Gastrocnemius medialis (tissue), 4 donors: ENCODE measurements at regions not wholly inside any gene's neighbourhood (a gene's known extent, or its start where the extent isn't known, plus 50 kb on each side); places are given as distances from the start of the nearest gene placed in this dataset.

Experiments used
- ATAC-seq, 2 donors: fragments of 150-250 bp; one replicate each; pipeline ENCODE4 v1.9.1; 2016
- DNase-seq, 2 donors: peaks; one replicate each; pipeline ENCODE4 v3.0.0-alpha.2; 2019
- H3K27ac ChIP-seq, 4 donors: fragments of 200-600 bp; sonication (generic); 1 replicate in 1 of 4; 2 replicates in 3 of 4; pipeline ENCODE4 v1.5.1; 2016 to 2018; ENCODE audit warnings: mild to moderate bottlenecking in 2 of 4, moderate library complexity in 1 of 4
- H3K27me3 ChIP-seq, 3 donors: fragments of 200-600 bp; sonication (generic) in 2 of 3; 1 replicate in 1 of 3; 2 replicates in 2 of 3; pipeline versions ENCODE4 v1.5.1 to v1.6.0; 2016 to 2019; ENCODE audit warnings: mild to moderate bottlenecking in 1 of 3, moderate library complexity in 1 of 3
- H3K36me3 ChIP-seq, 2 donors: fragments of 200-600 bp; sonication (generic) in 1 of 2; one replicate each; pipeline ENCODE4 v1.5.1; 2017 to 2018
- H3K4me1 ChIP-seq, 2 donors: fragments of 200-600 bp; sonication (generic) in 1 of 2; one replicate each; pipeline ENCODE4 v1.5.1; 2016 to 2017; ENCODE audit warnings: mild to moderate bottlenecking in 2 of 2
- H3K4me3 ChIP-seq, 4 donors: fragments of 200-600 bp; sonication (generic) in 3 of 4; 1 replicate in 1 of 4; 2 replicates in 3 of 4; pipeline ENCODE4 v1.5.1; 2016 to 2019; ENCODE audit warnings: mild to moderate bottlenecking in 2 of 4
- H3K9me3 ChIP-seq, 3 donors: fragments of 200-600 bp; sonication (generic) in 2 of 3; 1 replicate in 1 of 3; 2 replicates in 2 of 3; pipeline ENCODE4 v1.5.1; 2016 to 2019
- CTCF ChIP-seq, 5 experiments: fragments of 450-650 bp in 3 of 5; fragments of 200-600 bp in 2 of 5; sonication (generic) in 2 of 5; IDR thresholded peaks in 4 of 5; conservative IDR thresholded peaks in 1 of 5; 1 replicate in 4 of 5; 2 replicates in 1 of 5; pipeline ENCODE4 v1.5.1; 2016 to 2019; ENCODE audit warnings: antibody characterized with exemption in 5 of 5, mild to moderate bottlenecking in 3 of 5, moderate library complexity in 3 of 5
- POLR2A ChIP-seq, 2 donors: fragments of 450-650 bp; IDR thresholded peaks; one replicate each; pipeline ENCODE4 v1.6.1; 2017; ENCODE audit warnings: antibody characterized with exemption in 2 of 2, mild to moderate bottlenecking in 2 of 2, moderate library complexity in 2 of 2
- in situ Hi-C, 4 donors: fragments of 200-750 bp; cut with MboI; loops; one replicate each; pipeline versions ENCODE4 v1.15.0 to v1.8.0; 2017; ENCODE audit warnings: low sequenced_read_pairs in 4 of 4
- intact Hi-C: fragments of 100-400 bp; cut with DNase I; formaldehyde crosslinking; loops from one replicate; pipeline ENCODE4 v1.15.1; 2023; ENCODE audit warnings: low total_unique reads

GRCh38 chr1:218827486-218827885, 346.2 kb upstream of the LYPLAL1 start:
- ATAC-seq (no peak), DNase-seq (no peak)
- Histone ChIP-seq H3K27ac (no peak overlapping the region), H3K4me3 (no peak overlapping the region), H3K27me3 (no peaks in the 10 kb centered on the region), H3K36me3 (no peaks in the 10 kb centered on the region), H3K9me3 (no peaks in the 10 kb centered on the region), H3K4me1 (no peaks in the 10 kb centered on the region)
- in situ Hi-C loops (no loop called here), intact Hi-C loops (no loop called here)
- TF ChIP-seq CTCF (IDR thresholded peaks at IDR 0.05 in 4 of 5, conservative IDR thresholded peaks at IDR 0.05 in 1 of 5) (no peak), POLR2A (IDR thresholded peaks at IDR 0.05) (no peak)

GRCh38 chr1:218828125-218828650, 345.5 kb upstream of the LYPLAL1 start:
- Histone ChIP-seq H3K4me1 (no peaks in the 10 kb centered on the region), H3K36me3 (no peaks in the 10 kb centered on the region), H3K27me3 (no peaks in the 10 kb centered on the region), H3K27ac (no peak overlapping the region), H3K9me3 (no peaks in the 10 kb centered on the region), H3K4me3 (no peak overlapping the region)
- intact Hi-C loops: no loop called here
- ATAC-seq: no peak
- no peak for DNase-seq
- in situ Hi-C loops: no loop called here
- TF ChIP-seq POLR2A (IDR thresholded peaks at IDR 0.05): no peak
- TF ChIP-seq CTCF (IDR thresholded peaks at IDR 0.05 in 4 of 5, conservative IDR thresholded peaks at IDR 0.05 in 1 of 5): no peak

DNA sequence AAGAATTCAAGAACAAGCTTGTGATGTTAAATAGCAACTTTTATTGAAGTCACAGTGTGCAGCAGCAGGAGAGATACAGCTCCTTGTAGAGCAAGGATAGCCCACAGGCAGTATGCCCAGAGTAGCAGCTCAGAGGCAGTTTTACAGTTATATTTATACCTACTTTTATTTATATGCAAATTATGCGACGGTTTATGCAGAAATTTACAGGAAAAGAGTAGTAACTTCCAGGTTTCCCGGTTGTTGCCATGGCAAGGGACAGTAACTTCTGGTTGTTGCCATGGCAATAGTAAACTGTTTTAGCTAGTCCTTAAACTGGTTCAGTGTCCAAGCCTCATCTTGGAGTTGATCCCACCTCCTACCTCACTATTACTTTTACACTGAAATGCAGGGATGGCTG, 344.6 kb upstream of the LYPLAL1 start:
- Histone ChIP-seq H3K27me3 (no peaks in the 10 kb centered on the region), H3K4me1 (no peaks in the 10 kb centered on the region), H3K27ac (no peak overlapping the region), H3K9me3 (no peaks in the 10 kb centered on the region), H3K4me3 (no peak overlapping the region), H3K36me3 (no peaks in the 10 kb centered on the region)
- in situ Hi-C loops (no loop called here), intact Hi-C loops (no loop called here)
- TF ChIP-seq POLR2A (IDR thresholded peaks at IDR 0.05) (no peak), CTCF (IDR thresholded peaks at IDR 0.05 in 4 of 5, conservative IDR thresholded peaks at IDR 0.05 in 1 of 5) (no peak)
- DNase-seq: no peak
- no peak for ATAC-seq

DNA sequence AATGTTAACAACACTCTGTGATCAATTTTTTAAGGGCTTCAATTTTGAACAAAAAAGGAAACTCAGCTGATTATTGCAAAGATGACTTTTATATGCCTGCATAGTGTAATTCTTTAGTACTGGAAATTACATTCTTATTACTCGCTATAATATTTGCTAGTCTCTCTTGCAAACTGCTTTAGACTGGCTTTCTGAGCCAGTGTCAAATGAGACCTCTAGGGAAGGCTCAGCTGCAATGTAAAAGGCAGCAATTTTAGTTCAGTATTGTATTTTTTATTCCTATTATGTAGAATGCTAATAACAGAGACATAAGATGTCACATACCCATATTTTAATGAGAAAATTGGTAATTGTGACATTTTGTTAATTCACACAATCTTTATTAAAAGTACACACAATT, 338.1 kb upstream of the LYPLAL1 start:
- intact Hi-C loops (no loop called here), in situ Hi-C loops (no loop called here)
- DNase-seq (no peak), ATAC-seq (no peak)
- Histone ChIP-seq H3K4me1 (no peaks in the 10 kb centered on the region), H3K4me3 (no peak overlapping the region), H3K27me3 (no peaks in the 10 kb centered on the region), H3K9me3 (no peaks in the 10 kb centered on the region), H3K36me3 (no peaks in the 10 kb centered on the region), H3K27ac (no peak overlapping the region)
- no peak for TF ChIP-seq POLR2A (IDR thresholded peaks at IDR 0.05)
- TF ChIP-seq CTCF (IDR thresholded peaks at IDR 0.05 in 4 of 5, conservative IDR thresholded peaks at IDR 0.05 in 1 of 5): no peak

GRCh38 chr1:218836264-218836663, 337.4 kb upstream of the LYPLAL1 start:
- H3K27ac ChIP-seq: no peak overlapping the region
- in situ Hi-C loops: no loop called here
- no peaks in the 10 kb centered on the region for H3K27me3 ChIP-seq
- DNase-seq: no peak
- intact Hi-C loops: no loop called here
- no peaks in the 10 kb centered on the region for H3K36me3 ChIP-seq
- no peaks in the 10 kb centered on the region for H3K9me3 ChIP-seq
- no peak for TF ChIP-seq POLR2A (IDR thresholded peaks at IDR 0.05)
- no peak for TF ChIP-seq CTCF (IDR thresholded peaks at IDR 0.05 in 4 of 5, conservative IDR thresholded peaks at IDR 0.05 in 1 of 5)
- no peak for ATAC-seq
- H3K4me1 ChIP-seq: no peaks in the 10 kb centered on the region
- H3K4me3 ChIP-seq: no peak overlapping the region
